GM21390 (cell line): ENCODE measurements at regions not wholly inside any gene's neighbourhood (a gene's known extent, or its start where the extent isn't known, plus 50 kb on each side); places are given as distances from the start of the nearest gene placed in this dataset.

ENCODE experiments used
- ATAC-seq: cut with Tn5 transposase; IDR thresholded peaks from one replicate; pipeline ENCODE4 v1.9.1; 2021; ENCODE audit not compliant: unreplicated experiment

- ATAC-seq, result no peak
These were observed 1068.2 kb upstream of the AMELY start for GRCh38 chrY:7979770-7980169.

DNA sequence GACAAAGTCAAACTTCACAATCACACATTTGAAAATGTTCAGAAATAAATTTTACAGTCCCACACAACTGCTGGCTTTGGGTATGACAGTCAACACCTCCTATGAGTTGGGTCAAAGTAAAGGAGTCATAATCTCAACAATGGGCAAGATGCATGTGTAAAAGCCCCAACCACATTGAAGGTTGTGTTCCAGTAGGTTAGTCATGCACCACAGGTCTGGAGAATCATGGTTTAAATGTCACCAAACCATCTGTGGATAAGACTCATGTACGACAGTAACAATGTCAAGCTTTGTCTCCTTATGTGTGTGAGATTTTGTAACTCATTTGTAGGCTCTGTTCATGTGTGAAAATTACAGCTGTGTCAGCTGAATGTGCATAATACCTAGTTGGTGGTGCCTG lies 1065.7 kb upstream of the AMELY start:
- no peak for ATAC-seq

GRCh38 chrY:7968293-7968692 lies 1056.7 kb upstream of the AMELY start:
- no peak for ATAC-seq

DNA sequence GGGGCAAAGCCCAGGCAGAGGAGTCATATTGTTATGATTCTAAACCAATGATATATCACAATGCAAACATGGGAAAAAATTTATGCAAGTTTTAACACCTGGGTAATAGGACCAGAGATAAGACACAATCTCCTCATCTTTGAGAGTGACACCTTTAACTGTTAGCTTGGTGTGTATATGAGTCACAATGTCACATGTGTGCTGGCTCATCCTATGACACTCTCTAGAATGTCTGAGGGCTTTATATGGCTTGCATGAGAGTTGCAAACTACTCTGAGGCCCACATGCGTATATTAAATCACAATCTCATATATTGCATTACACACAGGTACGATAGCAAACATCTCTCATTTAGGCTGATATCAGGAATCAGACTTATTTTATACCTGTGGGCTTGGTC lies 1055.4 kb upstream of the AMELY start:
- no peak for ATAC-seq

- ATAC-seq, result no peak
These were observed 1051.8 kb upstream of the AMELY start for GRCh38 chrY:7963393-7963792.

- ATAC-seq, result no peak
These were observed 1050.8 kb upstream of the AMELY start for GRCh38 chrY:7962350-7962749.

DNA sequence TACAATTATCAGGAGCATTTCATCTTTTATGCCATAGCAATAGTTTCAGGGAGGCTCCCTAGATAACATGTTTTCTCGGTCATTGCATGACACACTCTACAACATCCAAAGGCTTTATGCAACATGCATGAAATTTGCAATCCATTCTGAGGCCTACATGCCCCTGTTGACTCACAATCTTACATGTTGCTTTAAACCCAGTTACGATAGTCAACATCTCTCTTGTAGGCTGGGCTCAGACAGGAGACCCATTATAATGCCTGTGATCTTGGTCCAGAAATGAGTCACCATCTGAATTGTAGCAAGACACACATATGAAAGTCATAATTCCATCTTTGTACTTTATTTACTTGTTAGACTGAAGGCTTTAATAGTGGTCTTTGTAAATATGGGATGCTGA lies 1050.3 kb upstream of the AMELY start:
- ATAC-seq, result no peak

- no peak for ATAC-seq
These were observed 1046.2 kb upstream of the AMELY start for GRCh38 chrY:7957773-7958172.

DNA sequence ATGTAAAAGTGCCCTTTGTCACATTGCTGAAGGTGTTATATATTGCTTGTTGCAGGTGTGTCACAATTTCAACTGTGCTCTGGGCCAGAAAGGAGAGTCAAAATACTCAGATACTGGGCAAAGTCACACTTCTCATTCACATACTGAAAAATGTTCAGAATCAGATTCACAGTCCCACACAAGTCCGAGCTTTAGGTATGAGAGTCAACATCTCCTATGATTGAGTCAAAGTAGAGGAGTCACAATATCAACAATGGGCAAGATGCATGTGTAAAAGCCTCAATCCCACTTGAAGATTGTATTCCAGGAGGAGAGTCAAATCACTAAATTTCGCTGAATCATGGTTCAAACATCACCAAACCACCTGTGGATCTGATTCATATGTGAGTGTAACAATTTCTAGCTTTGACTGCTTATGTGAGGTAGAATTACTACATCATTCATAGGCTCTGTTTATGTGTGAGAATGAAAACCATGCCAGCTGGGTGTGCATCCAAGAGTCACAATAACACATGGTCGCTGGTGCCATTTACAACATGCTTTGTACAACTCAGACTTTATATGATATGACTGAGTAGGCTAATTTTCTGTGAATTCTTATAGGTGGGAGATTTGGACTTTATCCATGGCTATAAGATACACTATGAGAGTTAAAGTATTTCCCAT lies 1039.8 kb upstream of the AMELY start:
- ATAC-seq, result no peak

GRCh38 chrY:7944135-7944534 lies 1032.6 kb upstream of the AMELY start:
- no peak for ATAC-seq

GRCh38 chrY:7942711-7943110 lies 1031.2 kb upstream of the AMELY start:
- no peak for ATAC-seq

- ATAC-seq, result no peak
These were observed 1030.3 kb upstream of the AMELY start for GRCh38 chrY:7941856-7942255.

GRCh38 chrY:7938982-7939718 lies 1027.6 kb upstream of the AMELY start:
- ATAC-seq, result no peak

DNA sequence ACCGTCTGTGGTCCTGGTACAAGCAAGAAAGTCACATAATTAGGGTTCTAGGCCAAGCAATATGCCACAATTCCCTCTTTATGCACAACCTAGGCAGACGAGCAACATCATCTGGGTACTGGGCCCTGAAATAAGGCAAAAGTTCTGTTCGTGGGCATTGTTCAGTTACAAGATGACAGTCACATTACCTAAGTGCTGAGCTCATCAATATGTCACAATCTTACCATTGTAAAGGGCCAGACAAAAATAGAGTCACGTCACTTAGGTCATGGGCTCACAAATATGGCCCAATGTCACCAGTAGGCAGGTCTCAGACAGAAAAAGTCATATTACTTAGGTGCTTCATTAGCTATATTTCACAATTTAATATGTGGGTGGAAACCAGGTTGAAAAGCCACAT lies 1025.3 kb upstream of the AMELY start:
- ATAC-seq, result no peak

DNA sequence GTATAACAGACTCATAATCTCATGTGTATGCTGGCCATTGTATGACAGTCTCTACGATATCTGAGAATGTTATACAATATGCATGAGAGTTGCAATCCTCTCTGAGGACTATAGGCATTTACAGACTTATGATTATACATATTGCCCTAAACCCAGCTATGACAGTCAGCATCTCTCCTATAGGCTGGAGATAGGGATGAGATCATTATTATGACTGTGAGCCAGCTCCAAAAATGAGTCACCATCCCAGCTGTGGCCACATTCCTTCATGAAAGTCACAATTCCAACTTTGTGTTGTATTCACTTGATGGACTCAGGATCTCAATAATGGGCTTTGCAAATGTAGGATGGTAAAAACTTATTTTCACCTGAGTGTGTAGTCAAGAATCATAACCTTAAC lies 1024.5 kb upstream of the AMELY start:
- ATAC-seq, result no peak

DNA sequence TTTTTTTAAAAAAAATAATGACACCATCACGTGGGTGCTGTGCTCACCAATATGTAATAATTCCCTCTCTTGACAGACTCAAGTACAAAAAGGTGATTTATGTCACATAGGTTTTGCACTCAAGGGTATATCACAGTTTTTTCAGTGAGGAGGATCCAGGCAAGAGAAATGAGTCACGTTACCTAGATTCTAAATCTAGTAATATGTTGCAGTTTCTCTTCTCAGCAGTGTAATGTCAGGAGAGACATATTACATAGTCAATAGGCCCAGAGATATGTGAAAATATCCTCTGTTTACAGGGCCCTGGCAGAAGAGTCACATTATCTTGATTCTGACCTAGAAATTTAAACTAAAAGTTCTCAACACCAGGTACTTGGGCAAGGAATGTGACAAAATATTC lies 1024.1 kb upstream of the AMELY start:
- no peak for ATAC-seq

DNA sequence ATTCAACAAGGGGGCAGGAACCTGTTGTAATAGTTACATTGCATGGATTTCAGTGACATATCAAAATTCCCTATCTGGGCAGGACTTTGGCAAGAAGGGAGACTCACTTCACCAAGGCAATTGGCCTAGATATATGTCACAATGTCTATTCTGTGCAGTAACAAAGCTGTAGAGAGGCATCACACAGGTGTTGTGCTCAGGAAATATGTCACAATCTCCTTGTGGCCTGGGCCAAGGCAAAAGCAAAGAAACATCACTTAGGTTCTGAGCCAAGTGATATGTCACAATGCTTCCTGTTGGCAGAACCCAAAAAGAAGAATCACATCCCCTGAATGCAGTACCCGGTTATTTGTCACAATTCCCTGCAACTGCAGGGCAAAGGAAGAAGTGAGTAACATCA lies 1020.9 kb upstream of the AMELY start:
- ATAC-seq, result no peak

GRCh38 chrY:7929866-7930265 lies 1018.3 kb upstream of the AMELY start:
- ATAC-seq, result no peak

GRCh38 chrY:7924059-7924458 lies 1012.5 kb upstream of the AMELY start:
- no peak for ATAC-seq

GRCh38 chrY:7923476-7924017 lies 1012.0 kb upstream of the AMELY start:
- ATAC-seq, result no peak

DNA sequence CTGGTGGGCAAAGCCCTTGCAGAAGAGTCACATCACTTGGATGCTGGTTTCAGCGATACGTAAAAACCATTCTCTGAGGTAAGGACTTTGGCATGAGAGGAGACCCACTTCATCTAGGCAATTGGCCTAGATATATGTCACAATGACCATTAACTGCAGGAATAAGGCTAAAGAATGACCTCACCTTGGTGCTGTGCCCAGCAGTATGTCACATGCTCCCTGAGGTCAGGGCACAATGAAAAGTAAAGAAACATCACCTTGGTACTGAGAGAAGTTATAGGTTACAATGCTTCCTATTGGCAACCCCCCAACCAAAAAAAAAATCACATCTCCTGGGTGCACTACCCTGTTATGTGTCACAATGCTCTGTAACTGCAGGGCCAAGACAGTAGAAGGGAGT lies 1008.8 kb upstream of the AMELY start:
- ATAC-seq, result no peak

DNA sequence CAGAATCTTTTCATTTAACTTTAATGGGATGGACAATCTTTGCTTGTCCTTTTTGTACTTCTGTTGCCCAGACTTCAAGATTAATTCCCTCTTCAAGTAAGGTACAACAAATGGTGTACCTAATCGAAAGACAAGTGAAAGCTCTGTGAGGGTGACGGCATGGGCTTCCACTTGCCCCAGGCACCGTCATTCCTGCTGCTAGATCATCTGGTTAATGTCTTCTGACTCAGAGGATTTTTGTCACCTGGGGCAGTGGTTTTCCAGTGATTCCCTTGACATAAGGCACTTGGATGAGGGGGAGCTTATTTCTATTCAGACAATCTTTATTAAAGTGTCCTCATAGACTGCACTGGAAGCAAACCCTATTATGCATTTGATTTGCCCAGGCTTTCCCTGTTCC lies 977.0 kb upstream of the AMELY start:
- ATAC-seq, result no peak

DNA sequence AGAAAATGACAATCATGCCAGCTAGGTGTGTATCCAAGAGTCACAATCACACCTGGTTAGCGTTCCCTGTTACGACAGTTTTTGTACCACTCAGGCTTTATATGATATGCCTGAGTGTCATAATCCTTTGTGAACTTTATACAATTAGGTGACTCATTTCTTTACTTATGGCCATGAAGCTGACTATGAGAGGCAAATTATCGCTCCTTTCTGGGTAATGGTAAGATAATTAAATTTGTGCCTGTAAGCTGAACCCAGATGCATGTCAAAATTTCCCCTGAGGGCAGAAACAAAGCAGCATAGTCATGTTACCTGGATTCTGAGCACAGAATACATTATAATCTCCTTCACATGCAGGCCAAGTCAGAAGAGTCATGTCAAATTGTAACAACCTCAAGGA lies 970.1 kb upstream of the AMELY start:
- no peak for ATAC-seq
